ENCODE measurements at regions not wholly inside any gene's neighbourhood (a gene's known extent, or its start where the extent isn't known, plus 50 kb on each side); places are given as distances from the start of the nearest gene placed in this dataset.

DNA sequence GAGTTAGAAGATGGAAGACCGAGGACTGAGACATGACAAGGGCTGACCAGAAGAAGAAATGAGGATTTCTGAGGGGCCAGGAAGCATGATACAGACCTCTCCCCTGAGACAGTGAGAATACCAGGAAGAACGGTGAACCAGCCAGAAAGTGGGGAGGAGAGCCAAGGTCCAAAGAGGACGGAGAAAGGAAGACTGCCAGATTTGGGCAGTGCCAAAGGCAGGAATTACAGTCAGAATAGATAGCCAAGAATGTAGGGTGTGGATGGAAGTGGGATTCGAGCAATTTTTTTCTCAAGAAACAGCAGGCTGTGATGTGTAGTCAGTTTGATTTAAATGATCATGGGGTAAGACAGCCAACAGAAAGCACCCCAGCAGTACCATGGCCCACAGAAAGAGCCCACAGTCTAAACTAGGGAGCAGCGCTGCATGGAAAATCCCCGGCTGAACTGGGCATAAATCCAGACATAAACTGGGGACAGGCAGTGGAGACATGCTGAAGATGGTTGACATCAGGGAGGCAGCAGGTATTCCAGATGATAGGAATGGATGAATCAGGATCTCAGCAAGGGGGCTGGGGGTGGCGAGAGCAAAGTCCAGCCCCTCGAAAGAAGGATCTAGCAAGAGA lies 67.3 kb upstream of the BARX2 start:
- DNase-seq (ENCODE audit: low spot score): no peak
- TF ChIP-seq, protein P1, sequence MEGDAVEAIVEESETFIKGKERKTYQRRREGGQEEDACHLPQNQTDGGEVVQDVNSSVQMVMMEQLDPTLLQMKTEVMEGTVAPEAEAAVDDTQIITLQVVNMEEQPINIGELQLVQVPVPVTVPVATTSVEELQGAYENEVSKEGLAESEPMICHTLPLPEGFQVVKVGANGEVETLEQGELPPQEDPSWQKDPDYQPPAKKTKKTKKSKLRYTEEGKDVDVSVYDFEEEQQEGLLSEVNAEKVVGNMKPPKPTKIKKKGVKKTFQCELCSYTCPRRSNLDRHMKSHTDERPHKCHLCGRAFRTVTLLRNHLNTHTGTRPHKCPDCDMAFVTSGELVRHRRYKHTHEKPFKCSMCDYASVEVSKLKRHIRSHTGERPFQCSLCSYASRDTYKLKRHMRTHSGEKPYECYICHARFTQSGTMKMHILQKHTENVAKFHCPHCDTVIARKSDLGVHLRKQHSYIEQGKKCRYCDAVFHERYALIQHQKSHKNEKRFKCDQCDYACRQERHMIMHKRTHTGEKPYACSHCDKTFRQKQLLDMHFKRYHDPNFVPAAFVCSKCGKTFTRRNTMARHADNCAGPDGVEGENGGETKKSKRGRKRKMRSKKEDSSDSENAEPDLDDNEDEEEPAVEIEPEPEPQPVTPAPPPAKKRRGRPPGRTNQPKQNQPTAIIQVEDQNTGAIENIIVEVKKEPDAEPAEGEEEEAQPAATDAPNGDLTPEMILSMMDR (IDR thresholded peaks at IDR 0.05; ENCODE audit: extremely low read depth, missing control alignments): no peak

GRCh38 chr11:129307162-129307561 lies 68.5 kb upstream of the BARX2 start:
- TF ChIP-seq, protein P1 (IDR thresholded peaks at IDR 0.05; ENCODE audit: extremely low read depth, missing control alignments): no peak
- DNase-seq (ENCODE audit: low spot score): no peak

DNA sequence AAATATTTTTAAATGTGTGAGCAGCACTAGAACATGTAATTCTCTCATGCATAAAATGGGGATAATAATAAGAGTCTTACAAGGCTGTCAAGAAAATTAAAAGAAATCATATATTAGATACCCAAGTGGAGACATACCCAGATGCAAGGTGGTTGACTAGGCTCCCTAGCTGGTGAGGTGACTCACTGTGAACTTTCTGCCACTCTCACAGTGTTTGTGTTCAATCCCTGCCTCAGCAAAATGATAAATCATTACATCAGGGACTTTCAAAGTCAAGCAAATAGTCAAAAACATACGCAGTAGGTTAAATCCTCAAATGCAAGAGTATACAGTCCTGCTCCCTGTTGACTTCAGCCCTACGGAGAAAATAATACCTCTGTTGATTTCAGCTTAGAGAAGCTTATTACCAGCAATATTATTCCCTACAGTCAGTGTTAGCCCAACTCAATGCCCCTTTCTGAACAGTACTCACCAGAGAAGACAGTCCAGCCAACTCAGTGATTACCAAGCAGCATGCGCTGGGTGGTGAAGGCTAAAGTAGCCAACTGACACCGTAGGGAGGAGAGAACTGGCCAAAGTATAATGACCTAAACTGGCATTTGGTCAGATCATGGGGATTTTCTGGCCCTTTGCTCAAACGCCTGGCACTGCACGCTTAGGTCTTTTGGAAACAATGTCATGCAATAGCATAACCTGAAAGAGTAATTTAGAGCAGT lies 73.1 kb upstream of the BARX2 start:
- DNase-seq (ENCODE audit: low spot score): no peak

DNA sequence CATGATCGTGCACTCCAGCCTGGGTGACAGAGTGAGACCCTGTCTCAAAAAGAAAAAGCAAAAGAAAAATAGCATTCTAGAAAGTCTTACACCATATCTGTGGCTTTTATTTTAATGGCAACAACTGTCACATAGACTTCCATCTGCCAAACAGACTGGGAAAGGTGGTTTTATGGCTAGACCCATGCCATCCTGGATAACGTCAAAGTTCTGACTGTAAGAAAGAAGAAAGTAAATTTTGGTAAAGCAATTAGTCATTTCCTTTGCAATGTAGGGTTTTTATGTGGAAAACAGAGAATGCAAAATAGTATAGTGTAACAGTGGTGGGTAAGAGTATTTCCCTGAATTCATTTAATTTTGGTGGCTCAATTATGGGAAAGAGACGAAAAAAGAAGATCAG lies 75.5 kb upstream of the BARX2 start:
- DNase-seq (ENCODE audit: low spot score): no peak
- TF ChIP-seq, protein P1 (IDR thresholded peaks at IDR 0.05; ENCODE audit: extremely low read depth, missing control alignments): no peak

More for the DNA sequence above, 73.1 kb upstream of the BARX2 start:
- TF ChIP-seq, protein P1 (IDR thresholded peaks at IDR 0.05; ENCODE audit: extremely low read depth, missing control alignments): no peak

DNA sequence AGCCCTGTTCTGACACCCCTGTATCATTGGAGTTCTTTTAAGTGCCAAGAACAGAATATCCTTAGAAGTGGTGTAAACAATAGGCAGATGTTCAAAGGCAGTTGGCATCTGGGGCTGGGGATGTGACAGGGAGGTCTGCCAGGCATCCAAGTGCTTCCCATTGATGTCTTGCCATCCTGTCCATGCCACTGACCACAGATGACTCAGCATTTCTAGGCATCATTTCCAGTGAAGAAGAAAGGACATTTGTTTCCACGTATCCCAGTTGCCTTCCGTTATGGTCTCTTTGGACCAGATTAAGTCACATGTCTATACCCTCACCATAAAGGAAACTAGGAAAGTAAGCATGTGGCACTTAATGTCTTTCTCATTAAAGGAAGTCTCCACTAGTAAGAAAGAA lies 76.7 kb upstream of the BARX2 start:
- DNase-seq (ENCODE audit: low spot score): no peak
- TF ChIP-seq, protein P1 (IDR thresholded peaks at IDR 0.05; ENCODE audit: extremely low read depth, missing control alignments): no peak

- TF ChIP-seq, protein P1 (IDR thresholded peaks at IDR 0.05; ENCODE audit: extremely low read depth, missing control alignments): no peak
- DNase-seq (ENCODE audit: low spot score): no peak
Observed at GRCh38 chr11:129295746-129296145, 79.9 kb upstream of the BARX2 start.

DNA sequence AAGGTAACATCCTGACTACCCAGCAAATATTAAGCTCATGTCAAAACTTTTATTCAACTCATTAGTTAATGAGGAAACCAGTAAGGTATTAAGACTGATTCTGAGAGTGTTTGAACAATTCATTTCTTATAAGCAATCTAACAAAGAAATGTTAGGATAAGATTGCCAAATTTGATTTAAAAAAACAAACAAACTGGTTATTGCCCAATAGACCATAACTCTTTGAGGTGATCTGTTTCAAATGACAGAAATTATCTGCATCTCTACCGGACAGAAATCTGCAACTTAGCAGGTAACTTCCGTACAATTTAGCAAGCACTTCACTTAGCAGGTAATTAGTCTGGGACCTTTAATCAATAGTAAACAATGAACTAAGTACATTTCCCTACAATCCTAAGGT lies 82.9 kb upstream of the BARX2 start:
- DNase-seq (ENCODE audit: low spot score): no peak
- TF ChIP-seq, protein P1 (IDR thresholded peaks at IDR 0.05; ENCODE audit: extremely low read depth, missing control alignments): no peak
